CD4-positive, CD25-positive, alpha-beta regulatory T cell (primary cell): ENCODE measurements at regions not wholly inside any gene's neighbourhood (a gene's known extent, or its start where the extent isn't known, plus 50 kb on each side); places are given as distances from the start of the nearest gene placed in this dataset.

Experiments used
- ATAC-seq, 2 donors: fragments of 150-1000 bp; cut with Tn5 transposase; one replicate each; pipeline ENCODE4 v1.10.0; 2021; ENCODE audit warnings: low read depth in 2 of 2, moderate number of reproducible peaks in 2 of 2, moderate library complexity in 1 of 2
- DNase-seq, 3 donors: peaks; one replicate each; pipeline versions ENCODE4 v3.0.0 to v3.0.0-alpha.2; 2012 to 2022; ENCODE audit warnings: mixed read lengths in 1 of 3
- H3K27ac ChIP-seq: one replicate; pipeline ENCODE4 v1.7.0; 2013; ENCODE audit warnings: mild to moderate bottlenecking, low read length; ENCODE audit not compliant: insufficient read depth, poor library complexity, severe bottlenecking
- H3K27me3 ChIP-seq: one replicate; pipeline ENCODE4 v1.7.0; 2013; ENCODE audit warnings: low read length; ENCODE audit not compliant: control insufficient read depth, insufficient read depth
- H3K36me3 ChIP-seq: one replicate; pipeline ENCODE4 v1.7.0; 2013; ENCODE audit warnings: mild to moderate bottlenecking, low read length, moderate library complexity; ENCODE audit not compliant: control insufficient read depth, insufficient read depth
- H3K4me1 ChIP-seq: 2 replicates; pipeline ENCODE4 v1.7.0; 2013; ENCODE audit warnings: mild to moderate bottlenecking, low read length; ENCODE audit not compliant: insufficient read depth, control insufficient read depth, poor library complexity, severe bottlenecking
- H3K4me3 ChIP-seq: one replicate; pipeline ENCODE4 v1.7.0; 2013; ENCODE audit warnings: low read depth, mild to moderate bottlenecking, low read length, moderate library complexity
- H3K9me3 ChIP-seq, 2 experiments: 1 replicate in 1 of 2; 2 replicates in 1 of 2; pipeline ENCODE4 v1.7.0; 2013; ENCODE audit warnings: low read length in 2 of 2, mild to moderate bottlenecking in 1 of 2, moderate library complexity in 1 of 2; ENCODE audit not compliant: control insufficient read depth in 2 of 2
- H3K27ac Mint-ChIP-seq, 3 donors: one replicate each; pipeline ENCODE4 v1.8.0; 2020 to 2022; ENCODE audit warnings: mild to moderate bottlenecking in 3 of 3, mixed read lengths in 3 of 3, moderate library complexity in 2 of 3
- H3K27me3 Mint-ChIP-seq: one replicate; pipeline ENCODE4 v1.8.0; 2022; ENCODE audit warnings: mild to moderate bottlenecking, mixed read lengths
- H3K36me3 Mint-ChIP-seq: one replicate; pipeline ENCODE4 v1.8.0; 2020; ENCODE audit warnings: mixed read lengths
- H3K4me1 Mint-ChIP-seq, 4 donors: one replicate each; pipeline ENCODE4 v1.8.0; 2020 to 2022; ENCODE audit warnings: mixed read lengths in 4 of 4, mild to moderate bottlenecking in 1 of 4
- H3K4me3 Mint-ChIP-seq, 4 donors: one replicate each; pipeline ENCODE4 v1.8.0; 2020 to 2022; ENCODE audit warnings: mild to moderate bottlenecking in 4 of 4, mixed read lengths in 4 of 4, moderate library complexity in 3 of 4
- H3K9me3 Mint-ChIP-seq, 7 donors: one replicate each; pipeline ENCODE4 v1.8.0; 2020 to 2022; ENCODE audit warnings: mixed read lengths in 7 of 7, mild to moderate bottlenecking in 3 of 7, moderate library complexity in 2 of 7

DNA sequence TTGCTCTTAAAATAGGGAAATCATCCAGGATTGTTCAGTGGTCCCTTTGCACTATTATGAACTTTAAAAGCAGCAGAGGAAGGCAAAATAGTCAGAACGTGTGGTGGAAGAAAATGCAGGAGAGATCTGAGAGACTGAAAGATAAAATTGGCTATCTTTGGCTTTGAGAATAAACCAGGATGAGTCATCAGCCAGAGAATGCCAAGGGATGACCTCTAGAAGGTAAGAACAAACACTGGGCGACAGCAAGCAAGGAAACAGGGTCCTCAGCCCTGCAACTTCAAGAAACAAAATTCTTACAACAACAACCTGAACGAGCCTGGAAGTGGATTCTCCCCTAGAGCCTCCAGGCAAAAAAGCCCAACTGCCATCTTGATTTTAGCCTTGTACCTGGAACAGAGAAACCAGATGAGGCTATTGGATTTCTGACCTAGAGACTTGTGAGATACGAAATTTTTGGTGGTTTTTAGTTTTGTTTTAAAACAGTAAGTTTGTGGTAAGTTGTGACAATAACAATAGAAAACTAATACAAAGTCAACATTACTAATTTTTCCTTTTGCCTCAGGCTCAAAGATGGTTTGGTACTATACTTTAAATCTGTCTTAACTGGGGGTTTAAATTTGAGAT, 130.2 kb upstream of the CNTNAP2 start:
- H3K27me3 ChIP-seq: no peaks in the 10 kb centered on the region
- no peak for DNase-seq
- no peaks in the 10 kb centered on the region for H3K27me3 Mint-ChIP-seq
- no peak overlapping the region for H3K4me3 Mint-ChIP-seq
- no peaks in the 10 kb centered on the region for H3K4me1 Mint-ChIP-seq
- H3K36me3 ChIP-seq: no peaks in the 10 kb centered on the region
- no peaks in the 10 kb centered on the region for H3K9me3 ChIP-seq
- H3K4me3 ChIP-seq: no peak overlapping the region
- H3K27ac ChIP-seq: no peak overlapping the region
- H3K36me3 Mint-ChIP-seq: no peaks in the 10 kb centered on the region
- ATAC-seq: no peak
- H3K27ac Mint-ChIP-seq: no peak overlapping the region
- peaks cover 0 to 18% (median 3%) of the 10 kb centered on the region in 7 donors for H3K9me3 Mint-ChIP-seq
- no peaks in the 10 kb centered on the region for H3K4me1 ChIP-seq

DNA sequence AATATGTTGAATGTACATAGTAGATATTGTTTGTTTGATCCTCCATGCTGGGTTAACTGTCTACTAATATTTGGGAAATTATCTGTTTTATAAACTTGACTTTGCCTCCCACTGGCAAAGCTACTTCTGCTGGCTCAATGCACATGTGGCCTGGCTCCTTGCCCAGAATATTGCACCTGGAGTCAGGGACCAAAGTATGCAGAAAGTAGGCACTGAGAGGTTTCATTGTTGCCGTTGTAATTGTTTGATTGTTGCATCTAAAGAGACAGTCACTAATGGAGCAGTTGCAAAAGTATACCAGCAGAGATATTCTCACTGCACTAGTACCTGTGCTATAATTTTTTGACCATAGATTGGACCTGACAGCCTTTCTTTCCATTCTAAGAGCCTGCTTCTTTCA, 137.8 kb upstream of the CNTNAP2 start:
- ATAC-seq (no peak), DNase-seq (no peak)
- Histone ChIP-seq H3K9me3 (no peaks in the 10 kb centered on the region), H3K27ac (no peak overlapping the region), H3K27me3 (no peaks in the 10 kb centered on the region), H3K4me1 (no peaks in the 10 kb centered on the region), H3K36me3 (no peaks in the 10 kb centered on the region), H3K4me3 (no peak overlapping the region)
- peaks cover under 1 to 12% (median 4%) of the 10 kb centered on the region in 7 donors for H3K9me3 Mint-ChIP-seq
- H3K4me3 Mint-ChIP-seq: no peak overlapping the region
- no peaks in the 10 kb centered on the region for H3K27me3 Mint-ChIP-seq
- H3K4me1 Mint-ChIP-seq: no peaks in the 10 kb centered on the region
- no peaks in the 10 kb centered on the region for H3K36me3 Mint-ChIP-seq
- H3K27ac Mint-ChIP-seq: no peak overlapping the region

DNA sequence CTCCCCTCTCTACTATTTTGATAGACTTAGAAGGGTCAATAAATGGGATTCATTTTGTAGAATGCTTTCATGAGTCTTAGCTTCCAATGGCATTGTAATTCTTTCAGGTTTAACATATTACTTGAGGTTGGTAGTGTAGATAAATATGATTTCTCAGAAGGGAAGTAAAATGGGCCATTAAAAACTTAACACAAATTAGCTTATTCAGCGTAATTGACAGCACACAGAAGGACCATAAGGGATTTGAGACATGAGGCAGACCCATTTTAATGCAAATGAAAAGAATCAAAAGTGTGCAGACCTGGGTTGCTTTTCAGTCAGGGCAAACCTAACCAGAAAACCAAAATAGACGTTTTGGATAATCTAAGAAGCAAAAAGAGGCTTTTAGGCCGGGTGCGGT, 156.6 kb upstream of the CNTNAP2 start:
- no peaks in the 10 kb centered on the region for H3K36me3 ChIP-seq
- H3K27ac ChIP-seq: no peak overlapping the region
- Mint-ChIP-seq H3K27ac (no peak overlapping the region), H3K27me3 (no peaks in the 10 kb centered on the region), H3K9me3 (peaks cover 0 to 13% (median 2%) of the 10 kb centered on the region in 7 donors), H3K36me3 (no peaks in the 10 kb centered on the region), H3K4me1 (no peaks in the 10 kb centered on the region), H3K4me3 (no peak overlapping the region)
- DNase-seq (no peak), ATAC-seq (no peak)
- H3K4me3 ChIP-seq: no peak overlapping the region
- H3K9me3 ChIP-seq: peaks cover 0 to 5% of the 10 kb centered on the region in 2 experiments
- no peaks in the 10 kb centered on the region for H3K4me1 ChIP-seq
- H3K27me3 ChIP-seq: no peaks in the 10 kb centered on the region

DNA sequence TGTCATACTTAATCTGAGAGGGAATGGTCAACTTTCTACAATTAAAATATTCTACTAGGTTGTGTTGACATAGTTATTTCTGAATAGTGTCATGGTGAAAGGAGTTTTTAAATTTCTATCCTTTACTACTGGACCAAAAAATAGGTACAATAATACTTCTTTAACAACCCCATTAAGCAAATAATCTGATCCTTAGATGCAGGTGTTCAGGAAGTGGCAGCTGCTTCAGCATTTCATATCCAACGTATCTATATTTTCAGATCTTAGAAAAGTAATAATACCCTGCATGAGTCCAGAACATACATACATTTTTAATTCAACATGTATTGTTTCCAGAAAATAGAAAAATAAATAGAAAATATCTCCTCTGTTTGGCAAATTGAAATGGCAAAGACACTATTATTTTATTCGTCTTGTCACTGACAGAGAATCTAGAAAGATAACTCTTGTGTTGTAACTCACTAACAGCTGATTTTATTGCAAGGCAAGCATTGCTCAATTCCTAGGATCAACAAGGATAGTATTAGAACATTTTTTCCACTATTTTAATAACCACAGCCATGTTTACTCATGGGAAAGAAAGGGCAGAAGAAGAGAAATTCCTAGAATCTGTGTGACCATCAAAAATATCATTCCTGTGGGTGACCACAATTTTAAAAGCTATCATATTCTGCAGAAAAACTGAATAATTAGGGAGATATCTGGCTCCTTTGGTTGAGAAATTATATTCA, 159.3 kb upstream of the CNTNAP2 start:
- Mint-ChIP-seq H3K4me3 (no peak overlapping the region), H3K9me3 (peaks cover 0 to 15% (median 4%) of the 10 kb centered on the region in 7 donors), H3K27me3 (no peaks in the 10 kb centered on the region), H3K27ac (no peak overlapping the region), H3K4me1 (no peaks in the 10 kb centered on the region), H3K36me3 (no peaks in the 10 kb centered on the region)
- Histone ChIP-seq H3K4me1 (no peaks in the 10 kb centered on the region), H3K27me3 (no peaks in the 10 kb centered on the region), H3K36me3 (no peaks in the 10 kb centered on the region), H3K9me3 (peaks cover 0 to 5% of the 10 kb centered on the region in 2 experiments), H3K4me3 (no peak overlapping the region), H3K27ac (no peak overlapping the region)
- no peak for DNase-seq
- ATAC-seq: no peak

DNA sequence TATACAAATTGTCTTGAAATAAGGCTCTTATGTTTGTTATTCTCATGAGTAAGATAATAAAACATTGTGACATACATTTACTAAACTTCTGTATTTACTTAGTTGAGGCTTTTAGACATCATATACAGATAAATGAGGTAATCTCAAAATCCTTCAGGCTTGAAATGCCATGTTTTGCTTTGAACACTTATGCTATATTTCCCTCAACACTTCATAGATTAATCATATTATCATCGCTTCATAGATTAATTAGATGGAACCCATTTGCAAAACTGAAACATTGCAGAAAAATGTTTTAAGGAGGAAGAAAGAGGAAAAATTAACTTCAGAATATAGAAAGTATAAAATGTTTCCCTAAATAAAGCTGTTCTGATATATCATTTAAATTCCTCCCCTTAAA, 165.0 kb upstream of the CNTNAP2 start:
- H3K27me3 Mint-ChIP-seq: no peaks in the 10 kb centered on the region
- Histone ChIP-seq H3K36me3 (no peaks in the 10 kb centered on the region), H3K27me3 (no peaks in the 10 kb centered on the region), H3K4me1 (no peaks in the 10 kb centered on the region), H3K4me3 (no peak overlapping the region), H3K9me3 (no peaks in the 10 kb centered on the region), H3K27ac (no peak overlapping the region)
- H3K9me3 Mint-ChIP-seq: peaks cover 4 to 30% (median 10%) of the 10 kb centered on the region in 7 donors
- ATAC-seq (no peak), DNase-seq (no peak)
- no peaks in the 10 kb centered on the region for H3K36me3 Mint-ChIP-seq
- H3K4me3 Mint-ChIP-seq: no peak overlapping the region
- no peak overlapping the region for H3K27ac Mint-ChIP-seq
- no peaks in the 10 kb centered on the region for H3K4me1 Mint-ChIP-seq

DNA sequence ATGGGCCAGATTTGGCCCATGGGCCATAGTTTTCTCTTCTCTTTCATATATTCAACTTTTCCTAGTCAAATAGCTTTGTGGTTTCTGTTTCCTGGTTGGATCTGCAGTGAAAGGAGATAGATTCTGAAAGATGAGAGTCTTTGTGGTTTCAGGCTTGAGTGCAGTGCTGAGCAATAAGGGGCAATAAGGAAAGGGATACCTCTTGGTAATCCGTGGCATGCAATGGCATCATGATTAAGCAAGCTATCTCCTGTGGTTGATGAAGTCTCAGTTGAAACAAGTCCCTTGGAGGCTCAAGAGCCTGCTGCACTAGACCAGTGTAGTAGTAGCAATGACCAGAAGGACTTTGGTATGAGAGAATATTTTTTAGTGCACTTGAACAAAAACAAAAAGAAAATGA, 187.7 kb upstream of the CNTNAP2 start:
- H3K27ac ChIP-seq: no peak overlapping the region
- H3K9me3 ChIP-seq: peaks cover 0 to 2% of the 10 kb centered on the region in 2 experiments
- no peak for ATAC-seq
- DNase-seq: no peak
- H3K36me3 ChIP-seq: no peaks in the 10 kb centered on the region
- Mint-ChIP-seq H3K9me3 (peaks cover 4 to 11% (median 6%) of the 10 kb centered on the region in 7 donors), H3K36me3 (no peaks in the 10 kb centered on the region), H3K27ac (no peak overlapping the region), H3K27me3 (no peaks in the 10 kb centered on the region), H3K4me3 (no peak overlapping the region), H3K4me1 (no peaks in the 10 kb centered on the region)
- H3K4me1 ChIP-seq: no peaks in the 10 kb centered on the region
- no peaks in the 10 kb centered on the region for H3K27me3 ChIP-seq
- no peak overlapping the region for H3K4me3 ChIP-seq

DNA sequence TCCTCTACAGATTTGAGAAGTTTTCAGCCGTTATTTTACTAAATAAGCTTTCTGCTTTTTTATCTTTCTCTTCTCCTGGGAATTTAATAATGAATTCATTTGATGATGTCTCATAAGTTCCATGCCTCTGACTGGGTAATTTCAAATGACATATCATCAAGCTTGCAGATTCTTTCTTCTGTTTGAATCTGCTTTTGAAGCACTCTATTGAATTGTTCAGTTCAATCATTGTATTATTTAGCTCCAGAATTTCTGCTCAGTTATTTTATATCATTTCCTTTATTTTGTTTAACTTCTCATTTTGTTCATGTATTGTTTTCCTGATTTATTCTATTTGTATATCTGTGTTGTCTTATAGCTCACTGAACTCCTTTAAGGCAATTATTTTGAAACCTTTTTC, 196.9 kb upstream of the CNTNAP2 start:
- no peaks in the 10 kb centered on the region for H3K36me3 ChIP-seq
- Mint-ChIP-seq H3K36me3 (no peaks in the 10 kb centered on the region), H3K4me1 (no peaks in the 10 kb centered on the region), H3K9me3 (peaks cover 3 to 29% (median 9%) of the 10 kb centered on the region in 7 donors), H3K27ac (no peak overlapping the region), H3K4me3 (no peak overlapping the region), H3K27me3 (no peaks in the 10 kb centered on the region)
- ATAC-seq (no peak), DNase-seq (no peak)
- no peak overlapping the region for H3K27ac ChIP-seq
- H3K4me1 ChIP-seq: no peaks in the 10 kb centered on the region
- H3K27me3 ChIP-seq: no peaks in the 10 kb centered on the region
- peaks cover 10 to 19% of the 10 kb centered on the region in 2 experiments for H3K9me3 ChIP-seq
- H3K4me3 ChIP-seq: no peak overlapping the region

DNA sequence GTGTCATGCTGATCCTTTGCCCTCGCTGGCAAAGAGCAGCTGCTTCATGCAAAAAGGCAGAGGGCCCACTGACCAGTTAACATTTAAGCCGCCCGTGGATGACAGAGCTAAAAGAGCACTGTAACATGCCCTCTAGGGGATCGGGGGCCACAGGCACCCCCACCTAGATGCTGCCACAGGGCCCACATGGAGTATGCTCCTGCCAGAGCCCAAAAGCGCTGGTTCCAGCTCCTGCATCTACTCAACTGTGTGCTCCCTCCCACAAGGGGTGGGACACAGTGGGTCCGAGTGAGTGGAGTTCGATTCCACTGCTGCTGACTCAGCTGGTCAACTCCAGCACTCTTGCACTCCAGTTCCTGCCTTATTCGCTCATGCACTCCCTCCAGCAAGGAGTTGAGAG, 199.8 kb upstream of the CNTNAP2 start:
- Mint-ChIP-seq H3K4me1 (no peaks in the 10 kb centered on the region), H3K27ac (no peak overlapping the region), H3K36me3 (no peaks in the 10 kb centered on the region), H3K9me3 (peaks cover 2 to 35% (median 5%) of the 10 kb centered on the region in 7 donors), H3K4me3 (no peak overlapping the region), H3K27me3 (no peaks in the 10 kb centered on the region)
- Histone ChIP-seq H3K36me3 (no peaks in the 10 kb centered on the region), H3K27ac (no peak overlapping the region), H3K4me3 (no peak overlapping the region), H3K9me3 (peaks cover 10 to 19% of the 10 kb centered on the region in 2 experiments), H3K4me1 (no peaks in the 10 kb centered on the region), H3K27me3 (no peaks in the 10 kb centered on the region)
- ATAC-seq: no peak
- no peak for DNase-seq
